Activated T-cell treated with anti-CD3 and anti-CD28 coated beads, Interleukin-2, amount 50 U/mL, for 72 hours (primary cell): ENCODE measurements at regions not wholly inside any gene's neighbourhood (a gene's known extent, or its start where the extent isn't known, plus 50 kb on each side); places are given as distances from the start of the nearest gene placed in this dataset.
A peak's percentile ranks its signal among the peaks of the same experiment; 100 is the strongest.
"Not testable (repeated sequence)": the region's sequence is repeated elsewhere in the genome, so short reads cannot be mapped to it uniquely, and the experiment has no call there.

Experiments used
- ATAC-seq, 2 donors: fragments of 150-1000 bp; cut with Tn5 transposase; replicated peaks in 1 of 2; 2 replicates each; pipeline ENCODE4 v1.10.0; 2021; ENCODE audit warnings: moderate library complexity in 2 of 2, mild to moderate bottlenecking in 1 of 2
- DNase-seq, 2 donors: peaks; one replicate each; pipeline ENCODE4 v3.0.0; 2021 to 2022; ENCODE audit warnings: mixed read lengths in 1 of 2
- H3K27ac Mint-ChIP-seq: one replicate; pipeline ENCODE4 v1.8.0; 2022; ENCODE audit warnings: mild to moderate bottlenecking, moderate library complexity, mixed read lengths
- H3K27me3 Mint-ChIP-seq: one replicate; pipeline ENCODE4 v1.8.0; 2022; ENCODE audit warnings: low read depth, mixed read lengths
- H3K36me3 Mint-ChIP-seq, 2 donors: one replicate each; pipeline ENCODE4 v1.8.0; 2022; ENCODE audit warnings: mixed read lengths in 2 of 2, mild to moderate bottlenecking in 1 of 2; ENCODE audit not compliant: insufficient read depth in 2 of 2
- H3K4me1 Mint-ChIP-seq: one replicate; pipeline ENCODE4 v1.8.0; 2022; ENCODE audit warnings: low read depth, mixed read lengths
- H3K4me3 Mint-ChIP-seq, 2 donors: one replicate each; pipeline ENCODE4 v1.8.0; 2022; ENCODE audit warnings: mild to moderate bottlenecking in 2 of 2, mixed read lengths in 2 of 2, moderate library complexity in 2 of 2
- H3K9me3 Mint-ChIP-seq, 2 donors: one replicate each; pipeline ENCODE4 v1.8.0; 2022; ENCODE audit warnings: mixed read lengths in 2 of 2

DNA sequence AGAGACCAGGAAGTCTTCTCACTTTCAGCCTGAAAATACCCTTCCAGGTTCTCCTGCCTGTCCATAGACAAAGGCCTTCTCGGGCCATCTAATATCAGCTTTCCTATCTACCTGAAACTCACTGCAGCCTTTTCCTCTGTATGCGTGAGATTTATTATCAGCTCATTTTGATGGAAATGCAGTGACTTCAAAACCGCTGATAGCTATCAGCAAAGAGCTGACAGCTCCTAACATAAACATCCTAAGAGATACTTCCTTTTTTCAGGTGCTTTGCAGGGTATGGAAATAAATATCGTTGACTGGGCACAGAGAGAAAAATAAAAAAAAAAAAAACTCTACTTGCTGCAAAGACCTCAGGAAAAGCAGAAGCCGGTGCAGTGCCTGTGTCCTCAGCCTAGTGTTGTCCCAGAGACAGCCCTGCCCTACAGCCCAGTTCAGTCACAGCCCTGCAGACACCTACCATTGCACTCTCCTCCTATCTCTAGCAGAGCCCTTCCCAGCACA lies 215.0 kb upstream of the EGLN3 start:
- Mint-ChIP-seq H3K9me3 (no peaks in the 10 kb centered on the region), H3K27me3 (no peaks in the 10 kb centered on the region), H3K27ac (no peak overlapping the region), H3K36me3 (no peaks in the 10 kb centered on the region), H3K4me1 (no peaks in the 10 kb centered on the region), H3K4me3 (no peak overlapping the region)
- ATAC-seq (no peak), DNase-seq (no peak)

DNA sequence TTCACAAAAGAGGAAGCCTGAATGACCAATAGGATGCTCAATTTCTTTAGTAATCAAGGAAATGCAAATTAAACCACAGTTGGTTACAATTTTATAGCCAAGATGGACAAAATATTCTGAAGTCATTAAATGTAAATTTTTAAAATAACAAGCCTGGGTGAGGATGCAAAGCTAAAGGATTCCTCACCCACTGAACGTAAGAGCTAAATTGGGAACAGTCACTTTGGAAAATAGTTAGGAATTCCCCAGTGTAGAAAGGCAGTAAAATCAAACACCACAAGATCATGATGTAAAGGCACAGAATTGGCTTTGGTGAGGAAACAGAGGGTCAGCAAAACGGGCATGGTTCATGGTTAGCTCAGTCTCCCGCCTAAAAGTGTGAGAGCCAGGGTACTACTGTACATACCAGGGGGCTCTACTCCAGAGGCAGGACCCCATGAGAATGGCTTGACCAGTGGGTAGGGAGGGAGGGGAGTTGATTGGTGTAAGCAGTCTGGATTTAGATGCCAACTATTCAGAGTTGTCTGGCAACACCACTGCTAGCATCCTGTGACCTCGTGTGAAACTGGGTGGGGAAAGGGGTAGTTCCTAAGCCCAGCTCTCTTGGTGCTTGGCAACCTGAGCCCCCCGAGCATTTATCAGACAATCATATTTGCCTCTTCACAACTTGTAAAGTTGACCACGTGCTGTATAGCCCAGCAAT lies 213.4 kb upstream of the EGLN3 start:
- Mint-ChIP-seq H3K9me3 (no peaks in the 10 kb centered on the region), H3K4me1 (no peaks in the 10 kb centered on the region), H3K36me3 (no peaks in the 10 kb centered on the region), H3K4me3 (no peak overlapping the region), H3K27me3 (no peaks in the 10 kb centered on the region), H3K27ac (no peak overlapping the region)
- ATAC-seq (no peak), DNase-seq (no peak)

DNA sequence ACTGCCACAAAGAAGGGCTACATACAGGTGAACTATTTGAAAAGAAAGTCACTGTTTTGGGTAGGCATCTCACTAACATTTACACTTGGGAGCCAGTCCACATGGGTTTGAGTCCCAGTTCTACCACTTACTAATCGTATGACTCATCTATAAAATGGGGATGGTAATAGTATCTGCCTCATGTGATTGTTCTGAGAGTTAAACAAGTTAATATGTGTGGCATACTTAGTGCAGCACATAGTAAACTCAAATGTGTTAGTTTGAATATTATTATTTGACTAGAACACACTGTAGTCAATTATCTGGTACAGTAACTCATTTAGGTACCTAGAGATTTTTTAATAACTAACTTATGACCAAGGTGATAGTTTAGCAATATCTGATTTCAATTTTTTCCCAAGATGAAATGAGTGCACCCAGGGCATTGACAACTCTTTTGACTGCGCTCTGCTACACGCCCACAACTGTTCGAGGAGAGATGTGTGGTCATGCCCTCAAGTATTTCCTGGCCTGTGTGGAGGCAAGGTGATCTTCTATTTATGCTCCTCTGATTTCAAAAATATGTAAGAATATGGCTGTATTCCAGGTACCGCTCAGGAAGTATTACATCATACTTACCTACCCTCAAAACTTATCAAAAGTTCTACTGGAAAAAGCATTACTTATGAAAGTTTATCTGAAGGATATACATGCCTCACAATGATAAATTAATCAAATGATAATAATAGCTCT lies 210.6 kb upstream of the EGLN3 start:
- ATAC-seq (peak in 1 of 2 donors; percentile 41), DNase-seq (no peak)
- H3K36me3 Mint-ChIP-seq = no peaks in the 10 kb centered on the region
- H3K27ac Mint-ChIP-seq = no peak overlapping the region
- H3K9me3 Mint-ChIP-seq = no peaks in the 10 kb centered on the region
- no peaks in the 10 kb centered on the region for H3K4me1 Mint-ChIP-seq
- H3K4me3 Mint-ChIP-seq = no peak overlapping the region
- no peaks in the 10 kb centered on the region for H3K27me3 Mint-ChIP-seq

DNA sequence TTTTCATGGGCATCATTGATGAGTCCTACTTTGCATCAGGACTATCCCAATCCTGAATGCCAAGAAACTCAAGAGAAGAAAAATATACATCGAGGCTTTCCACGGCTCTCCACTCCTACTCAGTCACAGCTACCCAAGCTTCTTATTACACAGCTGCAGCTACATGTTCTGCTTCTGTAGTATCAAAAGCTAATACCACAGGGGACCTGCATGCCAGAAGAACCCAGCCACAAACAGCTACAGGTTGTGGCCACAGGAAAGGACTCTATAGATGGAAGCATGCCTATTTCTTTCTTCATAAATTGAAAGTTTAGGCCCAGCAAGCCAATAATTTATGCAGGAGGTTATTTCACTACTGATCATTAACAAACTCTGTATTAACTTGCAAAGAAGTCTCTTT lies 209.7 kb upstream of the EGLN3 start:
- no peaks in the 10 kb centered on the region for H3K9me3 Mint-ChIP-seq

DNA sequence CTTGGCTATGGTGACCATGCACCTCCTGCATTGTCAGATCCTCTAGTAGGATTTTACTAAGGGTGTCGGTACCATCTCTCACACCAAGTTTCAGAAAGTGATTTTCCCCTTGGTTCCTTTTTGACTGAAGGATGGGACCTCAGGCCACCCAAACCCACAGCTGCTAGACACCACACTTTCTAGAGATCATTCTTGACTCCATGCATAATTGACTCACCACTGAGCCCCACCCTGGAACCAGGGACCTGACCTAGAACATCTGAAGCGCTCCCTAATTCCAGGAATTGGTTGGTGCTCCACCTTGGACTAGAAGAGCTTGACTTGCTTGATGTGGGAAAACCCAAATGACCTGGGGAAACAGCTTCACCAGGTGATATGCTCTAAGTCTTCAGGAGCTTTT lies 206.8 kb upstream of the EGLN3 start:
- Mint-ChIP-seq H3K9me3 (peaks cover 0 to 2% of the 10 kb centered on the region in 2 donors), H3K36me3 (no peaks in the 10 kb centered on the region), H3K27me3 (no peaks in the 10 kb centered on the region), H3K4me1 (no peaks in the 10 kb centered on the region), H3K27ac (no peak overlapping the region), H3K4me3 (no peak overlapping the region)
- ATAC-seq = no peak
- DNase-seq = no peak

More for the DNA sequence above, 209.7 kb upstream of the EGLN3 start:
- ATAC-seq (no peak), DNase-seq (no peak)
- Mint-ChIP-seq H3K4me1 (no peaks in the 10 kb centered on the region), H3K36me3 (no peaks in the 10 kb centered on the region), H3K27ac (no peak overlapping the region), H3K27me3 (no peaks in the 10 kb centered on the region), H3K4me3 (no peak overlapping the region)

DNA sequence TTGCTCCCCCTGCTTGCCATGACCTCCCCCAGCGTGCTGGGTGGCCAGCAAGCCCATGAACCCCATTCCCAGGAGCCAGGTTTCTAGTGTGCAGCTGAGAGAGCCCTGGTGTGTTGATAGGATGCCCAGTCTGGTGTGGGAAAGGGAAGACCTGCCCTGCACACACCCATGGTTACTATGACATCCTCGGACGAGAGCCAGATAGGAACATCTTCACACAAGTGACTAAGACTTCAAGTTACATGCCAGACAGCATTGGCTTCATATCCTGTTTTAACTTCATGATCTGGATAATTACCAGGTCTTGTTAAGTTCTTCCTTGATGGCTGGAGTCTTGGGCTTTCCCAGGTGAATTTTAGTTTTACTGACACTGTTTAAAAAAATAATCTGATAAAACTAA lies 196.6 kb upstream of the EGLN3 start:
- no peak overlapping the region for H3K27ac Mint-ChIP-seq
- no peak overlapping the region for H3K4me3 Mint-ChIP-seq
- H3K4me1 Mint-ChIP-seq = no peaks in the 10 kb centered on the region
- H3K9me3 Mint-ChIP-seq = peaks cover 5 to 12% of the 10 kb centered on the region in 2 donors
- H3K36me3 Mint-ChIP-seq = peaks cover 0 to 4% of the 10 kb centered on the region in 2 donors
- no peak for ATAC-seq
- no peaks in the 10 kb centered on the region for H3K27me3 Mint-ChIP-seq
- DNase-seq = no peak

DNA sequence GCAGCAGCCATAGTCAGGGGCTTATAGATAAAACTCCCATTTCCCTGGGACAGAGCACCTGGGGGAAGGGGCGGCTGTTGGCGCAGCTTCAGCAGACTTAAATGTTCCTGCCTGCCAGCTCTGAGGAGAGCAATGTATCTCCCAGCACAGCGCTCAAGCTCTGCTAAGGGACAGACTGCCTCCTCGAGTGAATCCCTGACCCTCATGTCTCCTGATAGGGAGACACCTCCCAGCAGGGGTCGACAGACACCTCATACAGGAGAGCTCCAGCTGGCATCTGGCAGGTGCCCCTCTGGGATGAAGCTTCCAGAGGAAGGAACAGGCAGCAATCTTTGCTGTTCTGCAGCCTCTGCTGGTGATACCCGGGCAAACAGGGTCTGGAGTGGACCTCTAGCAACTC lies 189.3 kb upstream of the EGLN3 start:
- not testable (repeated sequence) for H3K27ac Mint-ChIP-seq, H3K36me3 Mint-ChIP-seq, H3K4me1 Mint-ChIP-seq

DNA sequence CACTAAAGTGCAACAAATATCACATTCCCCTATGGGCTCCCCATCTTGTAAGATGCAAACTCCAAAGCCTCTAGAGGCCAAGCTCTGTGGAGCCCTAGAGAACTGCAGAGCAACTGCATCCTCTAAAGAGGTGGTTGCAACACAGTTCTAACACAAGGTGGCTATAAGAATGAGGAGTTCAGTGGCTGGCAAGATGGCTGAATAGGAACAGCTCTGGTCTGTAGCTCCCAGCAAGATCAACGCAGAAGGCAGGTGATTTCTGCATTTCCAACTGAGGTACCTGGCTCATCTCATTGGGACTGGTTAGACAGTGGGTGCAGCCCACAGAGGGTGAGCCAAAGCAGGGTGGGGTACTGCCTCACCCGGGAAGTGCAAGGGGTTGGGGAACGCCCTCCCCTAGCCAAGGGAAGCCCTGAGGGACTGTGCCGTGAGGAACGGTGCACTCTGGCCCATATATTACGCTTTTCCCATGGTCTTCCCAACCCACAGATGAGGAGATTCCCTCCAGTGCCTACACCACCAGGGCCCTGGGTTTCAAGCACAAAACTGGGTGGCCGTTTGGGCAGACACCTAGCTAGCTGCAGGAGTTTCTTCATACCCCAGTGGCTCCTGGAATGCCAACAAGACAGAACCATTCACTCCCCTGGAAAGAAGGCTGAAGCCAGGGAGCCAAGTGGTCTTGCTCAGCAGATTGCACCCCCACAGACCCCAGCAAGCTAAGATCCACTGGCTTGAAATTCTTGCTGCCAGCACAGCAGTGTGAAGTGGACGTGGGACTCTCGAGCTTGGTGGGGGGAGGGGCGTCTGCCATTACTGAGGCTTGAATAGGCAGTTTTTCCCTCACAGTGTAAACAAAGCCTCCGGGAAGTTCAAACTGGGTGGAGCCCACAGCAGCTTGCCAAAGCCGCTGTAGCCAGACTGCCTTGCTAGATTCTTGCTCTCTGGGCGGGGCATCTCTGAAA lies 188.6 kb upstream of the EGLN3 start:
- not testable (repeated sequence) for H3K4me3 Mint-ChIP-seq, ATAC-seq, H3K36me3 Mint-ChIP-seq, H3K27ac Mint-ChIP-seq, H3K27me3 Mint-ChIP-seq, H3K4me1 Mint-ChIP-seq, DNase-seq
- H3K9me3 Mint-ChIP-seq = peaks cover 8 to 14% of the 10 kb centered on the region in 2 donors

More for the DNA sequence above, 189.3 kb upstream of the EGLN3 start:
- DNase-seq, H3K27me3 Mint-ChIP-seq, H3K4me3 Mint-ChIP-seq, ATAC-seq: not testable (repeated sequence)
- peaks cover 8 to 15% of the 10 kb centered on the region in 2 donors for H3K9me3 Mint-ChIP-seq

DNA sequence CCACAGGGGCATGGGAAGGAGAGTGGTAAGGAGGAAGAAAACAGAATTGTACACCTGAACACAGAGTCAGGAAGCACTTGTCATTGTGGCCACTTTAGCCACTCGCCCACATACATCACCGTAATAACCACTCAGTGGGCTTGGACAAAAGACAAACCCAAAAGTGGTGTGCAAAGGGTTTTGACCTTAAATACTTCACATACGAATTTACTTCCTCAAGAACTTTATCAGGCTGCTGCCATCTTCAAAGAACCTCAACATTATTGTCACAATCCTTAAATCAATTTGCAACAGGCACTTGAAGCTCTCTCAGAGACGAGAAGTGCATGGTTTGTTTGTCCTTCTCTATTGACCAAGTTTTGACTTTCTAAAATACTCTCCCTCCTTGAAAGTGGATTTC lies 187.3 kb upstream of the EGLN3 start:
- DNase-seq (no peak), ATAC-seq (no peak)
- H3K27me3 Mint-ChIP-seq = no peaks in the 10 kb centered on the region
- H3K36me3 Mint-ChIP-seq = peaks cover 0 to 3% of the 10 kb centered on the region in 2 donors
- no peaks in the 10 kb centered on the region for H3K4me1 Mint-ChIP-seq
- H3K9me3 Mint-ChIP-seq = peaks cover 6 to 8% of the 10 kb centered on the region in 2 donors
- H3K4me3 Mint-ChIP-seq = no peak overlapping the region
- no peak overlapping the region for H3K27ac Mint-ChIP-seq

DNA sequence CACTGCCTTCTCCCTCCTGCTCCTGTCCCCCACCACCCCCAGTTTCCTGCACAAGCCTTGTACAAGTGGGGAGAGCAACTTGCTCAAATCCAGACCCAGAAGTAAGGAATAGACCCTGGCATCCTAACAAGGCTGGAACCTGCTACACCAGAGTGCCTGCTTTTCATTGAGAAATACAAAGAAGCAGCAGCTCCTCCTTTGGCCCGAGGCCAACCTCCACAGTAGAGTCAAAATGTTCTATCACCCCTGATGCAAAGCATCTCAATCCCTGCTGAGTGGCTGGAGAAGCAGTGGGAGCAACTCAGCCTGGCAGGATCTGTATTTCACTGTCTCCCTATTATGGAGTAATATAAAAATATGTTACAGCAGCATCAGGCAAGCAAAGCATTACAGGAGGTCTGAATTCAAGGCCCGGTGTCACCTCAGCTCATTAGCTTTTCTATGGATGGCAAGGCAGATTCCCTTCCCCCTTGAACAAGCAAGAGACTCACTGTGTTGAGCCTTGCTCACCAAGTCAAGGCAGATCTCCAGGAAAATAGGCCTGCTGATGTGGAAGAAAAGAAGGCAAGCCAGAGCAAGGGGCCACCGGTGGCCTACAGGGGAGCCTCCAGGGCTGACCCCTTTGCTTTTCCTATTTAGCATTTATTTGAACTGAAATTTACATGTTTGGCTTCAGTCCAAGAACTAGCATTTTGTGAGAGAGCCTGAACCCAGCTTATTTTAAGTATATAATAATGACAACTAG lies 186.3 kb upstream of the EGLN3 start:
- no peak overlapping the region for H3K4me3 Mint-ChIP-seq
- no peaks in the 10 kb centered on the region for H3K4me1 Mint-ChIP-seq
- no peak for ATAC-seq
- no peak for DNase-seq
- no peak overlapping the region for H3K27ac Mint-ChIP-seq
- H3K27me3 Mint-ChIP-seq = no peaks in the 10 kb centered on the region
- peaks cover 0 to 2% of the 10 kb centered on the region in 2 donors for H3K36me3 Mint-ChIP-seq
- H3K9me3 Mint-ChIP-seq = peaks cover 3 to 6% of the 10 kb centered on the region in 2 donors

DNA sequence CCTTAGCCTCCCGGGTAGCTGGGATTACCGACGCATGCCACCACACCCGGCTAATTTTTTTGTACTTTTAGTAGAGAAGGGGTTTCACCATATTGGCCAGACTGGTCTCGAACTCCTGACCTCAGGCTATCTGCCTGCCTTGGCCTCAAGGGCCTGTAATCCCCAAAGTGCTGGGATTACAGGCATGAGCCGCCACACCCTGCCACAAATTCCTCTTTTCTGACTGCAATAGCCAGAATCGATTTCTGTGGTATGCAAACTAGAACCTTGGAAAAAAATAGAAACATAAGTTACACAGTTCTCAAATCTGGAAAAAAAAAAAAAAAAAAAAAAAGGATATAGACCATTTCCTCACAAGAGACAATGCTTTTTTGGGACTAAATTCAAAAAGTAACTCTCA lies 184.6 kb upstream of the EGLN3 start:
- H3K36me3 Mint-ChIP-seq = no peaks in the 10 kb centered on the region

DNA sequence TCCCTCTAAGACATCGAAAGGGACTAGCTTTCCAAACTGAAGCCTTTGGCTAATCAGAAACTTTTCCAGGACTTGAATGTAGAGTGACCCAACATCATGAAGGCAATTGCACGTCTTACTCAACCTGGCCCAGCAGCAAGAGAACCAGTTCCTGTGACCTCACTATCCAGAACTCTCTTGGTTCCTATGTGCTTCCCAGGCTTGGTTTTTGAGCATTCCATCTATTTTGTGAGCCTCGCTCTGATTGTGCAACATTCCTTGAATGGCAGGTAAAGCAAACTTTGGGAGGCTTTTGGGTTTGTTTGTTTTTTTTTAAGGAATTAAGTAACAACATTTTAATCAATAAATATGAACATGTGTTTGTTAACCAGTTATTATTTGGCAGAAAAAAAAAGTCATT lies 183.6 kb upstream of the EGLN3 start:
- ATAC-seq = no peak
- Mint-ChIP-seq H3K4me1 (no peaks in the 10 kb centered on the region), H3K27ac (no peak overlapping the region), H3K4me3 (no peak overlapping the region), H3K9me3 (no peaks in the 10 kb centered on the region), H3K27me3 (no peaks in the 10 kb centered on the region), H3K36me3 (no peaks in the 10 kb centered on the region)
- DNase-seq = no peak

More for the DNA sequence above, 184.6 kb upstream of the EGLN3 start:
- H3K27ac Mint-ChIP-seq = no peak overlapping the region
- H3K27me3 Mint-ChIP-seq = no peaks in the 10 kb centered on the region
- H3K4me1 Mint-ChIP-seq = no peaks in the 10 kb centered on the region
- DNase-seq (no peak), ATAC-seq (no peak)
- H3K4me3 Mint-ChIP-seq = no peak overlapping the region
- H3K9me3 Mint-ChIP-seq = peaks cover 0 to 2% of the 10 kb centered on the region in 2 donors
